D721Med (cell line): ENCODE measurements at regions not wholly inside any gene's neighbourhood (a gene's known extent, or its start where the extent isn't known, plus 50 kb on each side); places are given as distances from the start of the nearest gene placed in this dataset.

Experiments used
- DNase-seq: peaks from one replicate; pipeline ENCODE4 v3.0.0; 2011; ENCODE audit warnings: low spot score; ENCODE audit not compliant: insufficient read length
- FAIRE-seq: peaks from 2 replicates; lab custom pipeline; 2011; peaks lifted over from hg19 to GRCh38; lab: Jason Lieb, UNC
- TF ChIP-seq, protein P1 (sequence below): IDR thresholded peaks from 2 replicates; pipeline ENCODE4 v1.5.1; 2012; ENCODE audit warnings: mild to moderate bottlenecking, control low read depth; ENCODE audit not compliant: insufficient read depth; ENCODE audit errors: missing control alignments

DNA sequence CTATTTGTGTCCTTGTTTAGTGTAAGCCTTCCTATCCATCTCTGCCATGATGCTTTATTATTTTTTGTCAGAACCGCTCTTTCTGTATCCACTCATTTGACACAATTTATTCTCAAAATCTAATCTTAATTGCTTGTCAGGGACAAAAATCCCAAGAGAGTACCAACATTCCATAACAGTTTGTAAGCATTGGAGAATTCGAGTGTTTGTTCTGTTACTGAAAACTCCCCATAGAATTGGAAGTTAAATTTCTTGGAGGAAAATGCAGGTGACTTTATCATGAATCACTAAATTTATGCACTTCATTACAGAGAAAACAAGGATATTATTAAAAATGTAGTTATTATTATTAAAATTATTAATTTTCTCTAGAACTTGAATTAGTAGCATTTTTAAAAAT, 1986.1 kb downstream of the ARAP2 start:
- TF ChIP-seq, protein P1, sequence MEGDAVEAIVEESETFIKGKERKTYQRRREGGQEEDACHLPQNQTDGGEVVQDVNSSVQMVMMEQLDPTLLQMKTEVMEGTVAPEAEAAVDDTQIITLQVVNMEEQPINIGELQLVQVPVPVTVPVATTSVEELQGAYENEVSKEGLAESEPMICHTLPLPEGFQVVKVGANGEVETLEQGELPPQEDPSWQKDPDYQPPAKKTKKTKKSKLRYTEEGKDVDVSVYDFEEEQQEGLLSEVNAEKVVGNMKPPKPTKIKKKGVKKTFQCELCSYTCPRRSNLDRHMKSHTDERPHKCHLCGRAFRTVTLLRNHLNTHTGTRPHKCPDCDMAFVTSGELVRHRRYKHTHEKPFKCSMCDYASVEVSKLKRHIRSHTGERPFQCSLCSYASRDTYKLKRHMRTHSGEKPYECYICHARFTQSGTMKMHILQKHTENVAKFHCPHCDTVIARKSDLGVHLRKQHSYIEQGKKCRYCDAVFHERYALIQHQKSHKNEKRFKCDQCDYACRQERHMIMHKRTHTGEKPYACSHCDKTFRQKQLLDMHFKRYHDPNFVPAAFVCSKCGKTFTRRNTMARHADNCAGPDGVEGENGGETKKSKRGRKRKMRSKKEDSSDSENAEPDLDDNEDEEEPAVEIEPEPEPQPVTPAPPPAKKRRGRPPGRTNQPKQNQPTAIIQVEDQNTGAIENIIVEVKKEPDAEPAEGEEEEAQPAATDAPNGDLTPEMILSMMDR = no peak
- DNase-seq = no peak
- no peak for FAIRE-seq

DNA sequence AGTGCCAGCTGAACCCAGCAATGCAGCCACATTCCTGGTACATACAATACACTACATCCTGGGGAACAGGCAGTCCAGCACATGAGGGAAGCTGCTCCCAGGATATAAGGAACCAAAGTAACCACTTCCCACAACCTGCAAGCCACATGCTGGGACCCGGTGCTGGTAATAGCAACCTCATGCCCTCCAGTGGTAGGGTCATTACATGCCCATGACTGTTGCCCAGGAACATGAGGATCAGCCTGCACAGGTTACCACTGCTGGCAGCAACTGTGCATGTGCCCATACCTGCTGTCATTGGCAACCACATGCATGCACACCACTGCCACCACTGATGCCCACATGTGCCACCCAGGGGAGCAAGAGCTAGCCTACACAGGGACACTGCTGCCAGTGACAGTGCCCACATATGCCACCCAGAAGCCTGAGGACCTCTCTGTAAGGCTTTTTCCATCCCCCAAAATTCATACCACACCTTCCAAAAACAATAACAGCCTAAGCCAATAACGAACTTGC, 1982.5 kb downstream of the ARAP2 start:
- DNase-seq (no peak), FAIRE-seq (no peak)
- TF ChIP-seq, protein P1 = no peak

GRCh38 chr4:34269613-34270012, 1974.7 kb downstream of the ARAP2 start:
- TF ChIP-seq, protein P1 = no peak
- DNase-seq (no peak), FAIRE-seq (no peak)

GRCh38 chr4:34271479-34272355, 1972.6 kb downstream of the ARAP2 start:
- DNase-seq (no peak), FAIRE-seq (no peak)
- TF ChIP-seq, protein P1 = no peak

GRCh38 chr4:34279011-34279410, 1965.3 kb downstream of the ARAP2 start:
- FAIRE-seq = no peak
- TF ChIP-seq, protein P1 = no peak
- DNase-seq = no peak

- DNase-seq (no peak), FAIRE-seq (no peak)
- TF ChIP-seq, protein P1 = no peak
These were observed 1964.2 kb downstream of the ARAP2 start for GRCh38 chr4:34280131-34280530.

DNA sequence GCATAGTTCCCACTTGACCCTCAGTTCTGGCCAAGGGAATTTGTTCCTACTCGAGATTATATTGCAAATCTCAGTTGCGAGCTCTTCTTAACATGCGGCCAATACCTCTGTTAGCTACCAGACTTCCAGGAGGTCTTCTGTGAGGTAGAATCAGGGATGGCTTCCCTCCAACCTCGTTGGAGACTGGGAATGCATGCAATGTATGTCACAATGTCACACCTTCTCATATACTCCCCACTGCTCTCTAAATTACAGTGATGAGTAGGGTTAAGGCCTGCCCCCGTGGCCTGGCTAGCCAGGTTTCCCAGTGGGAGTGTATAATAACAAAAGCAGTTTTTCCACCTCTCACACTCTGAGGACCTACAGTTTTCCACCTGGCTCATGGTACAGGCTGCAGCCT, 1962.5 kb downstream of the ARAP2 start:
- FAIRE-seq (no peak), DNase-seq (no peak)
- TF ChIP-seq, protein P1 = no peak
